ENCODE measurements at regions not wholly inside any gene's neighbourhood (a gene's known extent, or its start where the extent isn't known, plus 50 kb on each side); places are given as distances from the start of the nearest gene placed in this dataset.

DNA sequence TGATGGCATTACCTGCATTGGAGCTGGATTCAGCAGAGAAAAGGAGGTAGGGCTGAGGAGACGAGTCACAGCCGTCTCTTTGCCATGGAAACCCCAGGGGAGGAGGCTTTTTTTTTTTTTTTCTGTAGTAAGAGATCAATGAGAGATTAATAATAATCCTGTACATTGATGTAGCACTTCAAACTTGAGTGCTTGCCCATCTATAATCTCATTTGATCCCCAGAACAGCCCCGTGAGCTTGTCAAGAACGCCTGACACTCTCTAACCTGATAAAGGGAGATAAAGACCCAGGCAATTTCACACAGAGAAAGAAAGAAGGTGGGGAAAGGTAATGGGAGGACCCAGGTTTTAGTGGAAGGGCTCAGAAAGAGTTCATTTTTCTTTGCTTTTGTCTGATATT is 195.2 kb upstream of the FOXK1 start:
- TF ChIP-seq, protein P1, sequence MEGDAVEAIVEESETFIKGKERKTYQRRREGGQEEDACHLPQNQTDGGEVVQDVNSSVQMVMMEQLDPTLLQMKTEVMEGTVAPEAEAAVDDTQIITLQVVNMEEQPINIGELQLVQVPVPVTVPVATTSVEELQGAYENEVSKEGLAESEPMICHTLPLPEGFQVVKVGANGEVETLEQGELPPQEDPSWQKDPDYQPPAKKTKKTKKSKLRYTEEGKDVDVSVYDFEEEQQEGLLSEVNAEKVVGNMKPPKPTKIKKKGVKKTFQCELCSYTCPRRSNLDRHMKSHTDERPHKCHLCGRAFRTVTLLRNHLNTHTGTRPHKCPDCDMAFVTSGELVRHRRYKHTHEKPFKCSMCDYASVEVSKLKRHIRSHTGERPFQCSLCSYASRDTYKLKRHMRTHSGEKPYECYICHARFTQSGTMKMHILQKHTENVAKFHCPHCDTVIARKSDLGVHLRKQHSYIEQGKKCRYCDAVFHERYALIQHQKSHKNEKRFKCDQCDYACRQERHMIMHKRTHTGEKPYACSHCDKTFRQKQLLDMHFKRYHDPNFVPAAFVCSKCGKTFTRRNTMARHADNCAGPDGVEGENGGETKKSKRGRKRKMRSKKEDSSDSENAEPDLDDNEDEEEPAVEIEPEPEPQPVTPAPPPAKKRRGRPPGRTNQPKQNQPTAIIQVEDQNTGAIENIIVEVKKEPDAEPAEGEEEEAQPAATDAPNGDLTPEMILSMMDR (IDR thresholded peaks at IDR 0.05), result no peak
- TF ChIP-seq EZH2 (IDR thresholded peaks at IDR 0.05), result no peak
